Dedifferentiated amniotic fluid mesenchymal stem cell (primary cell): ENCODE measurements at regions not wholly inside any gene's neighbourhood (a gene's known extent, or its start where the extent isn't known, plus 50 kb on each side); places are given as distances from the start of the nearest gene placed in this dataset.

Source experiments
- DNase-seq: peaks from one replicate; pipeline ENCODE4 v3.0.0-alpha.2; 2016; ENCODE audit errors: extremely low spot score

DNA sequence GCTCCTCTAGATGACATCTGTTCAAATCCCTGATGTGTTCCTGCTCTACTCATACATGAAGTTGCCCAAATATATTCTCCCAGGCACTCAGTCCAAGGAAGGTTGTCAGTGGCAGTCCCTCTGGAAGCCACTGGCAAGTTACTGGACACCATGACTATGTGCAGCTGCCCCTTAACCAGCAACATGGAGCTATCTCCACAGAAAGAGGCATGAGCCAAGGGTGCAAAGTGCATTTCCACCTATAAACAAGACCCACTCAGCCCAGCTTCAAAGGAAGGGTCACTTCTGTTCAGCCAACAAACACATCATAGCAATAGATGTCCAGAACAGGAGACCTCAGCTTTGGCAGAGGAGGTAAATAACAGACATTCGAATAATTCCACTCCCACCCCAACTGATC lies 217.6 kb upstream of the PMEPA1 start:
- no peak for DNase-seq

DNA sequence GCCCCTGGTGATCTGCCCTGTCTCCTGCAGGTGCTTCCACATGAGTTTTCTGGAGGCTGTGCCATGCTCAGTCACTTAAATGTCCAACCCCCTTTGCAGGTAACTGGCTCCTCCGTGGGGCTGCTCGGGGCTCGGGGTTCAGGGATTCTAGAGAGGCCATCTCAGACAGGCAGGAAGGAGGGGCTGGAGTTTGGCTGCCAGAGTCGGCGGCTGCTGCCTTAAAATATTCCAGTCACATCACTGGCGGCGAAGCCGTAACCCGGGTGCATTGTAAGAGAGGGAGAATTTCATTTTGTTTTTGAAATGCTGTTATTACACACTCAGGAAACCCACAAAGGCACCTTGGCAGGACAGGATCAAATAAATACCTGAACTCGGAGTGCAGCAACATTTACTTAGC lies 212.9 kb upstream of the PMEPA1 start:
- DNase-seq, result no peak

DNA sequence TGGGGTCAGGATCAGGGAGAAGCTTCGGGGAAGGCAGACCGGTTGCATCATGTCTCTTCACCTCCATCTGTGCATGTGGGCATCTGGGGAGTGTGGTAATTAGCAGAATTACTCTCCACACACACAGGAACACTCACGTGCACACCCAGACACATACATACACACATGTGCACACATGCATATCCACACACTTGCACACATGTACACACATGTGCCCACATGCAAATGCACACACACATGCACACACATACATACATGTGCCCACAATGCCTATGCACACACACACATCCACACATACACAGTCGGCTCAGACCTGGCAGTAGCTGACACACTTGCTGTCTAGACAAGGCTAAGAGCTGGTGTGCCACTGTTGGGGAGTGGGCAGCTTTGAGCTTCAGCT lies 212.3 kb upstream of the PMEPA1 start:
- DNase-seq, result no peak

DNA sequence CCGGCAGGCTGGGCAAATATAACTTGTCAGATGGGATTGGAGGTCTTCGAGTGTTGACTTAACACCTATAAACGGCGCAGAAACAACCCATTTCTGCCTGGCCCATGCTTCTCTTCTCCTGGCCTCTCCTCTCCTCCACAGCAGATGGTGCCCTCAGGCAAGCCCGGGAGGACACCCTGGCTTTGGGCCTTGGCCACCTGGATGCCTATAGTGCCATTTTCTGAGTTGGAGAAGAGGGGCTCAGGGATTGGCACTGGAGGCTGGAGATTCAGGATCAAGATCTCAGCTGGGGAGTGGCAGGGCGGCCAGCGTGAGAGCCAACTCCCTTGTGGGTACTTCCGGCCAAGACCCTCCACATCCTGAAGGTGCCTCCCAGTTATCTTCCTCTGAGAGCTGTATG lies 211.9 kb upstream of the PMEPA1 start:
- no peak for DNase-seq

DNA sequence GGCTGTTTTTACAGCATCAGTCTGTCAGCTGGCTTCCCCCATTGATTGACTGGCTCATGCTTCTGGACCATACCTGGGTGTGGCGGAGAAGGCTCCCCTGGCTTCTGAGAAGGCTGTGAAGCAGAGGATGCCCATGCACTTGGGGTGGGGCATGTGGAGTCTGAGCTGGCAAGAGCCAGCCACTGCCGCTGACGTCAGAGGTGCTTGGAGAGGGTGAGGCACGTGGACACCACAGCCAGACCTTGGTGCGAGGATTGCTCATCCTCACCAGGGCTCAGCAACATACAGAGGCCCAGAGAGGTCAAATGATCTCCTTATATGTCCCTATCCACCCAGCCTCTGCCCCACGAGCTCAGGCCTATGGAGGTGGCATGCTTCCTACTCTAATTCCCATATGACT lies 211.2 kb upstream of the PMEPA1 start:
- DNase-seq, result no peak

DNA sequence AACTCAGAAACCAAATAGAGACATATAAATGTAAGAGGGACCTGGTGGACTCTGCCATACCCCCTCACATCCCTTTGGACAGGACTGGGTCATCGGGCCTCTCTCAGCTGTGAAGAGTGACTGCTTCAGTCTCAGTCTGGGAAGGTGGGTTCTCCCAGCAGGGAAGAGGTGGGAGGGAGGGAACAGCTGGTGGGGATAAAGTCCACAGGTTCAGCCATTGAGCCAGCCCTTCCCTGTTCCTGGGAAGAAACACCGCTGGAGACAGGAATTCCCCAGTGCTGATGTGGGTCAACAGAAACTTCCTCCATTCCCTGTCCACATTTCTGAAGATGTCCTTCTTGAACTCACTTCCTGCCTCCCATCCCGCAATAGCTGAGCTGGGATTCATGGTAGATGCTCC lies 209.2 kb upstream of the PMEPA1 start:
- no peak for DNase-seq

DNA sequence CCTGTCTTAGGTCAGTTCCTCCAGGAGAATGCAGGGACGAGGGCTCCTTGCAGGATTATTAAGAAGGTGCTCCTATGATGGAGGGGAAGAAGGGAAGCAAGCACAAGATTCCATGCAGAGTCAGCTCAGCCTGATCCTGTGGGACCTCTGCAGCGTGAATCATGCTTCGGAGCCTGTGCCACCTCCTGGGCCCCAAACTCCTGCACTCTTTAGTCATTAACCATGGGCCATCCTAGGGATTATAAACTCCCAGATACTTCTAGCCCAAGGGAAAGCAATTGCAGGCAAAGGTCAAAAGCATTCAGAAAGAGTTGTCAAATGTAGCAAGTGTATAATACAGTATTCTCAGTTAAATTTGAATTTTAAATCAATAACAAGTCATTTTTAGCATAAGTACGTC lies 208.7 kb upstream of the PMEPA1 start:
- DNase-seq, result no peak

DNA sequence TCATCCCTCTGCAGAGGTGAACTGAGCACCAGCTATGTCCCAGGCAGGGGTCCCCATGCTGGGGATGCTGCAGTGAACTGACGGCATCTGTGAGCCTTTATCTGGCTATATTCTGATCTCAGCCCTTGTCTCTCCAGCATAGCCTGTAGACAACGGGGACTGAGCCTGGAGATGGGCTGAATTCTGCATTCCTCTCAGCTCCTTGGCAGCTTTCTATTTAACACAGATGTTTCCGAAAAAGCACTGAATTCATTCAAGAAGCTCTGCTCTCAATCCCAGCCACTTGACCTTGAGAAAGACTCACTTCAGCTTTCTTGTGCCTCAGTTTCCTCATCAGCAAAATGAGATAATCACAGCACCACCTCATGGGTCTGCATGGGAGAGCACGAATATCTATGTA lies 204.4 kb upstream of the PMEPA1 start:
- no peak for DNase-seq

DNA sequence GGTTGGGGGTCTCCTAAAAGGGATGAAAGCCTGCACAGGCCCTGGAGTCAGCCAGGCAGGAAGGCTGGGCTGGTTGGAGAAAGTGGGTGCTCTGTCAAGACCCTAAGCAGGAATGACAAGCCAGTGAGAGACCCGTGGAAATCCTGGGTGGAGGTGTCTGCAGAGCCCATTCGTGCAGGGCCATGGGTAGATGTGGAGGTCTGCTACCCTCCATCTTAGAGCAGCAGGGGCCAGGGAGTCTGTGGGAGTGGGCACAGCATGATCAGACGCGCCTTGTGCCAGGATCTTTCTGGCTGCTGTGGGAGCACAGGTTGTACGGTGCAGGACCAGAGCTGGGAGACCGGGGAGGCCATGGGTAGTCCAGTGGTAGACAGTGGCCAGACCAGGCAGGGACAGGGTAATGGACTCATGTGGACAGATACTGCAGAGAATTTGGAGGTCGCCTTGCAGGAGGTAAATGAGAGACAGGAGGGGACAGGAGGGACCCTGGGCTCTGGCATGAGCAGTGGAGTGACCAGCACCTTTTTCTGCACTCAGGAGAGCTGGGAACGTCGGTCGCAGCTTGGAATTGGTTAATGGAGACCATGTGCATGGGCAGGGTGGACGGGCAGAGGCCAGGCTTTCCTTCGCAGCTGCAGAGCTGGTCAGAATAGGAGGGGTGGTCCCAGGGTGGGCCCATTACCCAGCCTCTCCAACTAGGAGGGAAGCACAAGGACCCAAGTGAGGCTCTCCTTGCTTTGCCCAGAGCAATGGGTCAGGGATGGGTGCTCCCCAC lies 203.5 kb upstream of the PMEPA1 start:
- no peak for DNase-seq

DNA sequence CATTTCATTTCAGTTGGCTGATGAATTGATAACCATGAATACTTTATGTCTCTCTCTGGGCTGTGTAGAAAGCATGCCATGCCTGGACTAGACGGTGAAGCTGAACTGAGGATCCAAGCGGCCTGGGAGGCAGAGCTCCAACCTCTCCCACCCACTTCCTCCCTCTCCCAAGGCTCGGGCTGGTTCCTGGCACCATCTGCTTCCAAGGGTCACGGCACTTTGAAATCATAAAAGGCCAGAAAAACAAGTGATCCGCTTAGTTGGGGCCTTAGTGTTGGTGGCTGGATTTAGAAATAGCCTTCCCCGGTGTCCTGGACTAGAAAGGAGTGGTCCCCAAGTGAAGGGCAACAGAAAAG lies 202.4 kb upstream of the PMEPA1 start:
- no peak for DNase-seq

DNA sequence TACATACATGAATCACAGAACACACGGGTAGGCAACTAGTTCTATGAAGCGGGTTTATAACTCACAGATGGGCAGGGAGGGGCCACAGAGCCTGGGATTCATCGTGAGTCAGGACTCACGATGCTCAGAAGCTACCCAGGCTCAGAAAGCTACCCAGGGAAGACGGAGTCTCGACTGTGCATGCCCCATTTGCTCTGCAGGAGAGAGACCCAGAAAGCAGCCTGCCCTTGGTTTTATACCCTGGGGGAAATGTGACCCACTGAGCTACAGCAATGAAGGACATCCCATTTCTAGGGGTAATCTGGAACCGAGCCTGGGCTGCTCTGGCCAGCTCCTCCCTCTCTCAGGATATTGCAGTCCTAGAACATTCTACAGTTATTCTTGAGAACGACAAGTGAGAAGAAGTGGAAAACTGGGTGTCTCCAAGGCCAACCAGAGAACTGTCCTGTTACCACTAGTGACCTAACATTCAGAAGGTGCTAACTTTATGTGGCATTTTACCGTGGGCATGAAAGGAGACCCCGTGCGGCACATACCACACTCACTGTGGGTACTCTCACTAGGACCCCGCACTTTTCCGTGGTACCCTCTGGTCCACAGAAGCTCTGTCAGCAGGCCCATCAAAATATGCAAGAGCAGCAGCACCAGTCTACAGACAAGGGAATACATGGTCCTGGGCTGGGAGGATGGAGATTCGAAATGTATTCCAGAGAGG lies 201.9 kb upstream of the PMEPA1 start:
- no peak for DNase-seq

DNA sequence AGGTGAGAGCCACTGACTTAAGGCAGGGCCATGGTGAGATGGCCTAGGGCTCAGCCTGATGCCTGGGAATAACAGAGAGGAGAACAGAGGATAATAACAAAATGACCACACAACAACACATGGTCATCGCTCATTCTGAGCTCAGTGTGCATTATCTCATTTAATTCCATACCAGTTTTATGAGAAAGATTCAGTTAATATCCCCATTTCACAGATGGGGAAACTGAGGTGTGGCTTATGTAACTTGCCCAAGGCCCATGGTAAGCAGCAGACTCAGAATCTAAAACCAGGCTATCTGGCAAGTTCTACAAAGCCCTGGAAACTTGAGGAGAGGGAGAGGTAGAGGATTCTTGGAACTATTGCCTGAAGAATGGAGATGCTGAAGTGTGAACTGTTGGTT lies 200.9 kb upstream of the PMEPA1 start:
- DNase-seq, result no peak

DNA sequence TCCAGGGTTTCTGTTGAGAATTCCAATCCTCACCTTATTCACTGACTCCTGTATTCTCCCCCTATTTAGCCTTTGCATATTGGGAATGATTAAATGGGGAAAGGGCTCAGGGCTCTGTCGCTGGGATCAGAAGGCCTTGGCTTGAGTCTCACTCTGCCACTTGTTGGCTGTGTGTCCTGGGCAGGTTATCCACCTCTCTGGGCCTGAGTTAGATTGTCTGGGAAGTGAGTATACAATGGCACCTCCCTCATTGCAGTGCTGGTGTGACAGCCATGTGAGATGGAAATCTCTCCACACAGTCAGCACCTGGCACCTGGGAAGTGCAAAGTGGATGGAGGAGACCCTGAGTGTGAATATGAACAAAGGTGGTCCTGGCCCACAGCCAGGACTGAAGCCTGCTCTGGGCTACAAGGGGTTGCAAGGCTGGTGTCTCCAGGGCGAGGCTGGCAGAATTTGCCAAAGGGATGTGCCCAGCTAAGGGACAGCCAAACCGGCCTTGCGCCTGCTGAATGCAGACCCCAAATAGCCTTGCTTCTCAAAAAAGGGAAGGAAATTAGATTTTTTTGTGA lies 200.0 kb upstream of the PMEPA1 start:
- DNase-seq, result no peak

DNA sequence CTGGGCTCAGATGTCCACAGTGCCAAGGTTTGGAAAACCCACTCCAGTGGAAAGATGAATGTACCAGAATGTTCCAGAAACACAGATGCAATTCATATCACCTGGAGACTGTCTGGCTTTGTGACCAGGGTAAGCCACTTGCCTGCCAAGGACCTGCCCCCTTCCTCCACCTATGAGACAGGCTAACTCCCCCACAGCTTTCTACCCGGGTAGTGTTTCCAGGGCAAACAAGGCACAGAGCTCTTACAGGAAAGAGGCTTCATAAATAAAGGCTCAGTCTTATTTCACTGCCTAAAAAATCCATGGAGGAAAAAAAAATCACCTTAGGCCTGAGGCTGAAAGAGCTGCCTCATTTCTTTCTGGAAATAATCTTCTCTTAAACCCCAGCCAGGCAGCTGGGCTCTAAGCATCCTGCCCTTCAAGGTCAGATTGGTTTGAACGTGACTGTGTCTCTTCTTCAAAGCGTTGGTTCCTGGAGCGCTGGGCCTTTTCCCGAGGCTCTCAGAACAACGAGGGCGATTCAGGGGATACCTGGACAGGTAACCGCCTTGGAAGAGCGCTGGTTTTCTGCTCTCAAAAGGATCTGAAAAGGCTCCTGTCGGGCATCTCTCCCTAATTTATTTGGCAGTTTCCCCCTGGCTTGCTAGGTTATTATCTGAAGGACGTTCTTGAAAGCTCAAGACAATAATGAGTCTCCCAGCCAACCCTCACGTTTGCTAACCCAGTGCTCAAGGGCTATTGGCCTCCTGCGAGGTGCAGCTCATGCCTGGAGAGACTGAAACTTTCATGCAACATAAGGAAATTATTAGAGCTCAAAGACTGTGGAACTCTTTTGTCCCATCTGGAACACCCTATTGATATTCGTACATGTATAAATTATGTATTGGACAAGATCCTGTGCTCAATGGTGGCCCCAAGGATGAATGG lies 199.2 kb upstream of the PMEPA1 start:
- DNase-seq, result no peak

DNA sequence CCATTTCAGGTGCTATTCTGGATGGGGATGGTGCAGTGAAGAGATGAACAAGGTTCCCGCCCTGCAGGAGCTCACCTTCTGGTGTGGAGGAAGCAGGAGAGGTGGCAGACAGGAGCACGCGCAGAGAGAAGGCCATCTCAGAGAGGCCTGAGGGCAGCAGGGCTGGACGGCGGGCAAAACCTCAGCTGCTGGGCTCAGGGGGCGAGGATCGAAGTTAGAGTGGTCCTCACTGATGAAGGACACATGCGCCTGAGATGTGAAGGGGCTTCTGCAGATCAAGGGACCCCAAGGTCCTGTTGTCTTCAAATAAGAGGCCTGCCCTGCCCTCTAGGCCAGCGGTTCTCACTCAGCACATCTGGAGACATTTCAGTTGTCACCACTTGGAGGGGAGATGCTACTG lies 198.4 kb upstream of the PMEPA1 start:
- no peak for DNase-seq

DNA sequence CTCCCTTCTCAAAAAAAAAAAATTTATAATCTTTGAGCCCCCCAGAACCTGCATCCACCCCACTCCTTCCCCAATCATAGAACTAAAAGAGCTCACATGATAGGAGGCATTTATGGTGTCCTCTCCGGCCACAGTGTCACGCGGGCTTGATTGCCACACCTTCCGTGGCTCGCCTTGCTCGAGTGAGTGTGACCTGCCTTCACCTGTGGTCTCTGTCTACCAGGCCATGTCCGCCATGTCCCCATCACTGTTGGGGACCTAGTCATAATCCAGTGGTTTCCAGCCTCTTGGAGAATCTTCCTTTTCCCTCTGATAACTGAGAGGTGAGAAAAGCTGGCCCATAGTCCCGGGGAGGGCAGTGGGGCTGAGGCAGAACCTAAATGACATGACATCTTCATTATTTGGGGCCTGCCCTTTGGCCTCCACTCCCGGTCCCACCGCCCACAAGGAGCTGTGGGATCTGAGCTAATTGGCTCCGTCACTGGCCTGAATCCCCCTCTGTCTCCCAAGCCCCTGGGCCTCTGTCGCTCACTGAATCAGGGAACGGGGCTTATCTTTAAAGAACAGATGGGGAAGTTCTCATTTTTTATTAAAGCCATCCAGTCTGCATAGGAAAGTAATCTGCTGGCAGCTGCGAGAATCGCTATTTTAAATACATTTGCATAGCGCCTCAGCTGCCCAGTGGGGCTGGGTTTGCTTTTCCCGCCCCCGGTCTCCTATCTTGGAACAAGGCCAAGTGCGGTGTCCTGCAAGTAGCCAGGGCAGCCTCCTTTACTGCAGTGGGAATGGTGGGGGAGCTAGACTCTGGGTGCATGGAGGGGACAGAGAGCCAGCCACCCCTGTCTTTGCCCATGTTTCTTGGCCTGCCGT lies 197.6 kb upstream of the PMEPA1 start:
- no peak for DNase-seq

DNA sequence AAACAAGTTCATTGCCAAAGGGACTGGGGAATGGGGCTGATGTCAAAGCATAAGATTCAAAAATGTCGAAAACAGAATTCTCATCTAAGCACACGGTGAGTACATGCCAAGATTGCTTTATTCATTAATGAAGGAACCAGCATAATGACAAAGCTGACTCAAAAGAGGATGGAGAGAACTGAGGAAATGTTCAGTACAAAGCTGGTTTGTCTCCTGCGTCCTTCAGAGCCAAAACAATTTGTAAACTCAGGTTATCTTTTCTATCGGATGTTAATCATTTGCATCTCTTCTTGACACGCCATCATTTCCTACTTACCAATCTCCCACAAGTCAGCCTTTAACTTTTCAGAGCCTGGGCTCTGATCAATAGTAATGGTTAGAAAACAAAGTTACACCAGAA lies 195.6 kb upstream of the PMEPA1 start:
- no peak for DNase-seq

DNA sequence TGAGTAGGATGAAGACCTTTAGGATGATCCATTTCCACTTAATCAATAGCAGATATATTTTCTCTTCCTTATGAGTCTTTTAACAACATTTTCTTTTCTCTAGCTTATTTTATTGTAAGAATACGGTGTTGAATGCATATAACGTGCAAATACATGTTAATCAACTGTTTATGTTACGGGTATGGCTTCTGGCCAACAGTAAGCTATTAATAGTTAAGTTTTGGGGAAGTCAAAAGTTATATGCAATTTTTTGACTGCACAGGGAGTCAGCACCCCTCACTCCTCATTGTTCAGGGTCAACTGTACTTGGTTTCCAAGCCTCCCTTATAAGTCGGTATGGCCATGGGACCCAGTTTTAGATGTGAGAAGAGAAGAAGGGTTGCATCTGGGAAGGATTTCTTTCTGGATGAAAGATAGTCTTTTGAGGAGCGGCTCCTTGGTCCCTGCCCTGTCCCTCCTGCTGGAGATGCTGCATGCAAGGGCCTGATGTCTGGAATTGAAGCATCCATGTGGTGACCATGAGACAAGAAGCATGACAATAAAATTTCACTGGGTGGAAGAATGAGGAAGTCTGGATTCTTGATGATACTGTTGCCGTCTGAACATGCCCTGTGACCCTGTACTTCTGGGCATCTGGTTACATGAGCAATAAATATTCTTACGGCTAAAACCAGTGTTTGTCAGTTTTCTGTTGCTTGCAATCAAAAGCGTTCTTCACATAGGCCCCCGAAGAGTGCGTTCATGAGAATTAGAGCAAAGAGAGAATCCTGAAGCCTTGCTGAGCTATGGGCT lies 194.7 kb upstream of the PMEPA1 start:
- no peak for DNase-seq

DNA sequence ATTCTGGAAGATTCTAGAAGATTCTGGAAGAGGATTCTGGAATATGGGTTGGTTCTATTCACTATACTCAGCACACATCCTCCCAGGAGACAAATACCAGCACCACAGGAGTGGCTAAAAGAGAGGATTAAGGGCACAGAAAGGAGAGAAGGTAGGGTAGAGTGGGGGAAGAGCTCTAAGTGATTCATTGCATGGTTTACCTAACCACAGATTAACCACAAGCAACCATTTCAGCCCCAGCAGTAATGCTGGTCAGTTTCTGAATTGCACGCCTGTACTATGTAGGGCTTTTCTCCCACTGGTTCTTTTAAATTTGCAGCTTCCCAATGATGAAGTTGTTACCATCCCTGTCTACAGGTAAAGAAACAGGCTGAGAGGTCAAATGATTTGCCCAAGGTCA lies 192.7 kb upstream of the PMEPA1 start:
- peak; percentile 55 for DNase-seq

DNA sequence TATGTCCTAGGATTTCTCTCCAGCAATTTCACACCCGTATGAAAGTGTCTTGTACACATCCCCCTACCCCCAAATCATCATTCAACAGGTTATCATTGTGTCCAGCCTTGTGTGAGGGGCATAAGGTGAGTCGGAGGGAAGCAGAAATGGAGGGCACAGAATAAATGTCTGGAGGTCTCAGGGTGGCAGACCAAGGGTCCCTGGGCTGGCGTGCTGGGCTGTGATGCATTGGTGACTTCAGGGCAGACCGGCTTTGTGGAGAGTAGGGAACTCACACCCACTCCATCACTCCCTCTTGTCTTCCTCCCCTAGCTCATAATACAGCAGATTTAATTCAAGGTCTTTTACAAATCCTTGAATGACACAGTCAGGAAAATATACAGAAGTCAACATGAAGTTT lies 191.7 kb upstream of the PMEPA1 start:
- DNase-seq, result no peak
